NCI-H2081 (cell line): ENCODE measurements at regions not wholly inside any gene's neighbourhood (a gene's known extent, or its start where the extent isn't known, plus 50 kb on each side); places are given as distances from the start of the nearest gene placed in this dataset.

Experiments used
- DNase-seq, 2 experiments: peaks; one replicate each; lab custom pipeline; 2025; lab: John Stamatoyannopoulos, UW

DNA sequence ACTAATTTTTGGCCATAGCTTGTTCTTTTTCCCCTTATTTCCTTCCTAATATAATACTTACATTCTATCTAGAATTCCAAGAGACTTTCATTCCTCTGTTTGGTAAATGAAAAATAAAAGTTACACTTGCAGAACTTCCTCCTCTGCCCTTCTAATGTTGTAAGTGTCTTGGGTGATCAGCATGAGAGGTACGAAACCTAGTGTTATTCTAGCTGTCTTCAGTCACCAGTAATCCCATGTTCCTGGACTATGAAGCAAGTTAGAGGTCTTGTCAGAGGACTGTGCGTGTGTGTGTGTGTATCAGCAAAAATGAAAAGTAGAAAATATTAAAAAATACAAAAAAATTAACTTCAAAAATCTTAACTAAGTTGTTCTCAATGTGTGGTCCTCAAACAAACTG, 307.0 kb downstream of the SPRY2 start:
- no peak for DNase-seq

DNA sequence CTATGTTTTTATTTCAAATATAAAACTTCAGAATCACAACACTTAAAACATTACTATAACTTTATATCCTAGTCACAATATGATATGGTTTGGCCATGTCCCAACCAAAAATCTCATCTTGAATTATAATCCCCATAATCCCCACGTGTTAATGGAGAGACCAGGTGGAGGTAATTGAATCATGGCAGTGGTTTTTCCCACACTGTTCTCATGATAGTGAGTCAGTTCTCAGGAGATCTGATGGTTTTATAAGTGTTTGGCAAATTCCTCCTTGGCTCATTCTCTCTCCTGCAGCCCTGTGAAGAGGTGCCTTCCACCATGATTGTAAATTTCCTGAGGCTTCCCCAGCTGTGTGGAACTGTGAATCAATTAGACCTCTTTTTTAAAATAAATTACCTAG, 307.6 kb downstream of the SPRY2 start:
- DNase-seq: no peak

- peak in 1 of 2 experiments; percentile 16 for DNase-seq
Observed at GRCh38 chr13:80030491-80030890, 310.4 kb downstream of the SPRY2 start.

- peak; percentile 1 to 14 for DNase-seq
Observed at GRCh38 chr13:80029170-80029569, 311.8 kb downstream of the SPRY2 start.

DNA sequence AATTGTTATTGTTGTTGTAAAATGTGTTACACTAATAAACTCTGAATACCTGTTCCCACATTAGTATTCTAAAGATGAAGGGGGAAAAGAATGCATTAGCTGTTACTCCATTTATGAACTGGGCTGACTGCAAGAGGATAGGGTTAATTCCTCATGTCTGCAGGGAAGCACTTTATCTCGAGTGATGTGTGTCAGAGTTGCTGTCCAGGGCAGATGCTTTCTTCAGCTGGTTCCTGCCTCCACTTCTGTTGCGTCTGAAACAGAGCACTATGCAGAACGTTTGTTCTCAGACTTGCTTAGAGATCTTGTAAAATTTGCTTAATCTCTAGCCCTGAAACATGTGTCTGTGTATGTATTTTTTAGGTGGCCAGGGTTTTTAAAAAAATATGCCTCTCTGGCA, 318.8 kb downstream of the SPRY2 start:
- no peak for DNase-seq

DNA sequence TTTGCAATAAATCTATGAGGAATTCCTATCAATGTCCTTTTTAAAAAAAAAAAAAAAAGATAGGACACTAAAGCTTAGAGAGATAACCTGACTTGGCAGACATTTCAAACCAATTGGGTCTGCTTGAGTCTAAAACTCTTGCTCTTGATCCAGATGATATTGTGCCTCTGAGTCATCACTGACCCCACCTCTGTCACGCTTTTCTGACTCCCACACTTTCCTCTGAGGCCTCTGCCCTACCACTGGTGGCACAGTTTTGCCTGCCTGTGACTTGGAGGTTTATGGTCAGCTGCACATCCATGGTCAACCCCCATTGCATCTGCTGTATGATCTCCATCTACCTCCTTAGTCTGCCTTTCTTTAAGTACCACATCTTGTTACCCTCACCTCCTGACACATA, 328.7 kb downstream of the SPRY2 start:
- no peak for DNase-seq

DNA sequence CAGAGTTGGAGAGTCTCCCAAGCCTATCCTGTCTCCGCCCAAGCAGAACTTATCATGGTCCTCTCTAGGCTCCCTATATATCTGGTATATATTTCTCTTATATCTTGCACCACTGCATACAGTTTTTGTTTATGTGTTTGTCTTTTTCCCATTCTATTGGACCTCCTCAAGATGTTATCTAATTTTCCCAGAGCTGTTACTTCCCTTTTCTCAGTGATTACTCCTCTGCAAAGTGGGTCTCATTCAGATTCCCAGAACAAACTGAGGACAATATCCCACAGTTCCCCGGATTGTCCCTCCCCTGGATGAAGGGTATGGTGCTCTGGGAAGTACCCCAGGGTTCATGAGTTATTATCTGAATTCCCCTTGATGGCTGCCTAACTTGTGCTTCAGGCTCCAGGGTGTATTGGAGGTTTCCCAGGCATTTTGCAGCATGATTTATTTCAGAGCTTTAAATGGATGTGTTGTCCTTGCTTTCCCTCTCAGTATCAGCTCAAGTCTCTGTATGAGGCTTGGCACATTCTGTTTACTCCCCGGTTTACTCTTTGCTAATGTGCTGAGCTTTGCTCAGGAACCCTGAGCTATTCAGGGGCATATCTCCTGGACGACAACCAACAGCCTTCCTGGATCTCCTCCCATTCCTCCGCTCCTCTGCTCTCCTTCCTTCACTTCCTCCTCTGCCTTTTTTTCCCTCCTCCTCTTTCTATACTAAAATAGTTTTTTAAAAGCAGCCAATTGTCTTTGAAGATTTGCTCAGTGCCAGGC, 329.3 kb downstream of the SPRY2 start:
- DNase-seq: no peak

DNA sequence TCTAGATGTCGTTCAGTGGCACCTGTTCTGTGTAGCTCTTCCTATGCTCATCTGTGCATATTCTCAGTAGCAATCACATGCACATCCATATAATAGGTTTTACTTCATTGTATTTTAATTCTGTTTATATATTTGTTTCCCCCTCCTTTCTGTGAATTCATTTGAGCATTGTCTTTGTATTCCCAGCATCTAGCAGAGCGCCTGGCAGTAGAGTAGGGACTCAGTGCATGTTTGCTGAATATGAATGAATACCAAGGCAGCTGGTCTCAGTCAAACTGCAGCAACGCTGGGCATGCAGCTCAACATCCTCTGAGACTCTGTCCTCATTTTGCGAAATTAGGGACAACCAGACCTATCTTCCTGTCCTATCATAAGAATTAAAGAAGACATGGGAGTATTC, 330.1 kb downstream of the SPRY2 start:
- no peak for DNase-seq

DNA sequence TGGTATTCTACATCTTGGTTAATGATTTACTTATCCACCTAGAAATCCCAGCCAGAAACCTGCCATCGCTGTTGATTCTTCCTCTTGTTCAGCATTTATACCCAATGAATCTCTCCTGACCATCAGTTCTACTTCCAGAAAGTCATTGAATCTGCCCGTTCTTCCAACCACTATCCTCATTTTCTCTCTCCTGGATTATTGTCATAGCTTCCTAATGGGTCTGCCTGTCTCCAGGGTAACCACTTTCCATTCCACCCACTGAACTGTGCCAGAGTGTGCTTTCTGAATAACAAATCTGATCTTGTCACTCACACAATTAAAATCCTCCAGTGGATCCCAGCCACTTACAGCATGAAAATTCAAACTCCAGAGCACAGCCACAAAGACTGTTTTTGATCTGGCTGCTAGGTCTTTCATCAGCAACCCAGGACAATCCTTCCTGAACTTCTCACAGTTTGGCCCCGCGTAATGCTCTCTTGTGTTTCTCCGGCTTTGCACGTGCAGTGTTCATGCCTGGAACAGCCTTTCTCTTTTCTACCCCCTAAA, 330.6 kb downstream of the SPRY2 start:
- DNase-seq: no peak

GRCh38 chr13:80009760-80010159, 331.2 kb downstream of the SPRY2 start:
- no peak for DNase-seq

- DNase-seq: no peak
Observed at GRCh38 chr13:80006940-80007339, 334.0 kb downstream of the SPRY2 start.

GRCh38 chr13:80001510-80001842, 339.4 kb downstream of the SPRY2 start:
- DNase-seq: no peak

DNA sequence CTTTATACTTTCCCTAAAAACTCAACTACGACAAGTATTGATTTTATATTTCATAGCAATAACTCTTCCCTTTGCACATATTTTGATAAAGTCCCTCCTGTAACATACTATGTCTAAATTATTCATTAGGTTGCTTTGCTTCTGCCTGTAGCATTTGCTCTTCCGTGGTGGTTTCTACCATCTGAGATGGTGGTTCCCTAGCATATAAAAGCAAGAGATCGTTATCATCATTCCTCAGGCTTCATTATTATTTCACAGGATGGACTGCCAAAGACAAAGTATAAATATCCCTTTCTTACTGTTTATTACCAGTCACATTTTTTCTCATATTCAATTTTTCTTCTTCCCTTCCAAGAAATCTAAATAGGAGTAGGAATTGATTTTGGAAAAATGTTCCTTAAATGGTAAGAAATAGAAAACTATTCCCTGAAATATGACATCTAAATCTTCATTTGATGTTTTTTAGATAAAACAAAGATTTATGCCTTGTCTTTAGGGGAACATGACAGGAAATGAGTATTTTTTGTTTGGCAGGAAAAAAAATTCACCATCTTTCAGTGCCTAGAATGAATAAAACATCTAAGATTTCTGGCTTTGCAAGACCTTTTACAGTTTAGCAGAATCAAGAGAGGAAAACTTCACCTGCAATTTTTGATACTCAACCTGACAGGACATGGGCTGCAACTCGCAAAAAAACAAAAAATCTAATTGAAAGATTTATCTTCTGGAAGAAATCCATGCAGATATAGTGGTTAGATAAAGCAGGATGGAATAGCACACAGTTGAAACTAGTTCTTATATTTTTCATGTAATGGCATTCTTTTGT, 340.0 kb downstream of the SPRY2 start:
- no peak for DNase-seq

DNA sequence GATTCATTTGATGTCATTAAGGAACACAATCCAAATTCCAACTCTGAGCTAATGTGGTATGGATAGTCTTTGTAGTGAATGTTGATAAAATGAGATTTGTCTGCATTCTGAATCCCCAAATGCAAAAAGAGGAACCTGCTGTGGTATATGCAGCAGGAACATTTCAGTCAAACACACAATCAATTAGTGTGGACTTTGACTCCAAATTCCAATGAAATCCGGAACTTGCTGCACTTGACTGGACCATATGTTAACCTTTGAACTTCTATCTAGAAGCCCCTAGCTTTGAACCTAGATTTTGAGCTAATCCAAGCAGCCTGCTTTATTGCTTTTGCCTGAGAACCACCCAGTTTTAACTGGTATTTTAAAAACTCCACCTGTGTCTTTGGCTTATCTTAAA, 341.3 kb downstream of the SPRY2 start:
- no peak for DNase-seq

DNA sequence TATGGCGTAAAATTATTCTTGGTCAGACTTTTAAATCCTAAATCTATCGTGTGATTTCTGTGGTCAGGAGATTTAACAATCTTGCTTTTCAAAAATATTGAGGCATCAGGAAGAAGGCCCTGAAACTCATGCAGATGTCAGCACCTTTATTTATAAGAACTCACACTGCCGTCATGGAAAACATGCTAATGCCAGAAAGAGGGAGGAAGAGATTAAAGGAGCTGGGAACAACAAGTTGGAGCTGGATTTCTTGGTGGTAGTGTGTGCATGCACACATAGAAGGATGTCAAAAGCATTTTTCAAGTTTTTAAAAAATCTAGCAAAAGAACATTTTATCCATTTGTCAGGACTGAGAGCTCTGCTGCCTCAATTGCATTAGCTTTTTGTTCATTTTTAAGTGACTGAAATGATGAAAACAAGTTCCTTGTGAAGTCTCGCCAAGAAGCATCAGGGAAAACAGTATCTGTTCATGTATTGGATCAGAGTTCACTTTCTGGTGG, 342.5 kb downstream of the SPRY2 start:
- no peak for DNase-seq

GRCh38 chr13:79997244-79997643, 343.7 kb downstream of the SPRY2 start:
- no peak for DNase-seq

DNA sequence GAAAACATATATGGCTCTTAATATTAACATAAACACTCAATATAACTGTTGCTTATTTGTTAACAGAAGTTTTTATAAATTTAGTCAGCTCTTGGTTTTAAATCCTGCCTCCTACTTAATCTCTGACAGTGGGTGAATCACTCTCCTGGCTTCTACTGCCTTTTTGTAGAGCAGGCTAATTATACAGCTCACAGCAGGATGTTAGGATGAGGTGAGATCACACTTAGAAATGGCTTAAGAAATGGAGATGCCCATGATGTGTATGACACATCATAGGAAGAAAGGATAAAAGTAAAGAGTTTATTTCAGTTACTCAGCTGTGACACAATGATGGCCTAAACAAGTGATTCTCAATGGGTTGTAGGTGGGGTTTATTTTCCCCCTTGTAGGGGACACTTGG, 345.6 kb downstream of the SPRY2 start:
- no peak for DNase-seq

- no peak for DNase-seq
Observed at GRCh38 chr13:79992111-79992510, 348.8 kb downstream of the SPRY2 start.

DNA sequence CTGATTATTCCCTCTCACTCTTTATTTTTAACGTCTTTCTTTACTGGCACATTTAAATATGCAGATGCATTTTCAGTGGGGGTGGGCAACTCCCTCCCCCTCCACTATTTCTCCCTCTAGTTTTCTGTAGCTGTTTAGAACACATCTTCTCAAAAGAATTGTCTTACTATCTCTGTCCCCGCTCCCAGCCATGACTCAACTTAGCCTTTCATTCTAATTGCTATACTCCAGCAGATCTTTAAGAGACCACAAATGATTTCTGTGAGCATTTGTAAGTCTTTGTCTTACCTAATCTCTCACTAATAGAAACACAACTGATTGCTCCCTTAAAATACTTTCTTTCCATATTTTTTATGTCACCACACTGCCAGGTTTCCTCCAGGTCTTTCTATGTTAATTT, 350.9 kb downstream of the SPRY2 start:
- no peak for DNase-seq

DNA sequence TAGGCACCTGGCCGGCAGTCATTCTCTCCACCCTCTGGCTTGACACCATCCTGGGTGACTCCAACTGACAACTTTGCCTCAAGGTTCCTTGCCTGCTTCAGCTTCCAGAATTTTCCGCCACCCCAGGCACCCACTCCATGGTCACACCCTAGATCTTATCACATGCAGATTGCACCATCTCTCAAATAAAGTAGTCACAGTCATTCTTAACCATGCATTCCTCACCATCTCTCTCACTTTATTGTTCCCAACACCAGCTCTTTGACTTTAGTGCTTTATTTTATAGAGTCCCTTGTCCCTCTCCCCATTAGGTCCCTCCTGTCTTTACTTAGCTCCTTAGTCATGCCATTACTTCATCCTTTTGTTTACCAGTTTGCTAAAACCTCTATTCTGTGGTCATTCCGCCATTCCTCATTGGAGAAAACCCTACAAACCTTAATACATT, 351.7 kb downstream of the SPRY2 start:
- no peak for DNase-seq

DNA sequence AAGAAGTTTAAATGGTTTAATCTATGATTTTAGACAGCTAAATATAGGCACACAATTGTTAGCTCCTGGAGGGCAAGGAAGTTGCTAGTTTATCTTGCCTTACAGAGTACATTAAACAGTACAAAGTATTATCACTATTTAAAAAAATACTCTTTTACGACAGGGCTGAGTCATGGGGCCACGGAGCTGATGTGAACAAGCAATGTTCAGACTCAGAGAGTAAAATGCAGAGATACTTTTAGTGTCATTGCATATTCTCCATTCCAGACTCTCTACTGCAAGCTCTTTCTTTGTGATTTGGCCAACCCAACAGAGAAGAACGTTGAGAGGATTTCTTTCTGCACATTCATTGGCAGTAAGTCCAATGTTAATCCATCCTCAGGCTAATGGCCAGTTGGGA, 352.4 kb downstream of the SPRY2 start:
- no peak for DNase-seq

GRCh38 chr13:79987761-79988160, 353.2 kb downstream of the SPRY2 start:
- no peak for DNase-seq

DNA sequence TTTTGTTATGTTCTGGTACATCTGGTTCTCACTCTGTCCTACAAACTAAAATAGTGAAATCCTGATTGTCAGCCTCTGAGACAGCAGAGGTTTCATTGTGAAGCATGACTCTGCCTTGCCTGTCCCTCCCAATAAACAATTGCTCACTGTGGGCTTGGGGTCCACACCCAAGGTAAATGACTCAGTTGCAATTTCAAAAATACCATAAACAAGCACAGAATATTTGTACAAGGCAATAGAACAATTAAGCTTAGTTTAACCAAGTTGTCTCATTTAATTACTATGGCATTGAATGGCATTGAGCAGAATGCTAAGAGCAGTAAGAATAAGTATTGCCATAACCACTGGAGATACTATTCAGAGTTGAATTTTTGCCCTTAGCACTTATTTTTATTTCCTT, 353.6 kb downstream of the SPRY2 start:
- peak in 1 of 2 experiments; percentile 32 for DNase-seq
